ENCODE measurements at regions not wholly inside any gene's neighbourhood (a gene's known extent, or its start where the extent isn't known, plus 50 kb on each side); places are given as distances from the start of the nearest gene placed in this dataset.

- H3K27ac Mint-ChIP-seq = no peak overlapping the region
- ATAC-seq (no peak), DNase-seq (ENCODE audit: low spot score in 2 of 2) (no peak)
- H3K36me3 Mint-ChIP-seq = peaks cover 5 to 6% of the 10 kb centered on the region in 2 donors
- H3K9me3 Mint-ChIP-seq = peaks cover 6% of the 10 kb centered on the region in 2 donors
These were observed 51.1 kb upstream of the OPN4 start for GRCh38 chr10:86603256-86603655.
